COR-L47 (cell line): ENCODE measurements at regions not wholly inside any gene's neighbourhood (a gene's known extent, or its start where the extent isn't known, plus 50 kb on each side); places are given as distances from the start of the nearest gene placed in this dataset.

Experiments
- DNase-seq: peaks from one replicate; lab custom pipeline; 2025; lab: John Stamatoyannopoulos, UW

GRCh38 chr22:27292542-27293299 lies 508.8 kb downstream of the MN1 start:
- no peak for DNase-seq

GRCh38 chr22:27293721-27294445 lies 507.7 kb downstream of the MN1 start:
- DNase-seq = no peak

- no peak for DNase-seq
Measured at GRCh38 chr22:27295040-27295439, 506.5 kb downstream of the MN1 start.

- DNase-seq = no peak
Measured at GRCh38 chr22:27295605-27296004, 506.0 kb downstream of the MN1 start.

GRCh38 chr22:27296091-27296675 lies 505.4 kb downstream of the MN1 start:
- DNase-seq = no peak

- no peak for DNase-seq
Measured at GRCh38 chr22:27297125-27297524, 504.4 kb downstream of the MN1 start.

GRCh38 chr22:27298332-27298731 lies 503.2 kb downstream of the MN1 start:
- DNase-seq = no peak

- no peak for DNase-seq
Measured at GRCh38 chr22:27298742-27299141, 502.8 kb downstream of the MN1 start.

- DNase-seq = no peak
Measured at GRCh38 chr22:27299181-27300085, 502.1 kb downstream of the MN1 start.

- no peak for DNase-seq
Measured at GRCh38 chr22:27300536-27301285, 500.8 kb downstream of the MN1 start.

- no peak for DNase-seq
Measured at GRCh38 chr22:27302501-27302900, 499.1 kb downstream of the MN1 start.

- no peak for DNase-seq
Measured at GRCh38 chr22:27303718-27304117, 497.8 kb downstream of the MN1 start.

- no peak for DNase-seq
Measured at GRCh38 chr22:27306771-27307170, 494.8 kb downstream of the MN1 start.

GRCh38 chr22:27307545-27308247 lies 493.9 kb downstream of the MN1 start:
- no peak for DNase-seq

- DNase-seq = no peak
Measured at GRCh38 chr22:27308513-27308912, 493.0 kb downstream of the MN1 start.

- DNase-seq = no peak
Measured at GRCh38 chr22:27309697-27310096, 491.9 kb downstream of the MN1 start.

- no peak for DNase-seq
Measured at GRCh38 chr22:27310966-27311697, 490.4 kb downstream of the MN1 start.

- DNase-seq = peak; percentile 19
Measured at GRCh38 chr22:27311698-27312550, 489.6 kb downstream of the MN1 start.

- no peak for DNase-seq
Measured at GRCh38 chr22:27312565-27312964, 489.0 kb downstream of the MN1 start.
